Activated naive CD4-positive, alpha-beta T cell treated with anti-CD3 and anti-CD28 coated beads, Interleukin-2, amount 10 ng/mL, durations not matched to agents 7 days and 5 days (primary cell): ENCODE measurements at regions not wholly inside any gene's neighbourhood (a gene's known extent, or its start where the extent isn't known, plus 50 kb on each side); places are given as distances from the start of the nearest gene placed in this dataset.

ENCODE experiments used
- CTCF ChIA-PET: fragments of 350-600 bp; sonication (Branson Sonifier 250); formaldehyde crosslinking; loops from one replicate; lab custom pipeline; 2021; ENCODE audit warnings: antibody characterized with exemption; lab: Charles Lee
- DNase-seq: peaks from one replicate; pipeline ENCODE4 v3.0.0-alpha.2; 2020
- H3K27ac Mint-ChIP-seq: one replicate; pipeline ENCODE4 v1.8.0; 2021; ENCODE audit warnings: mild to moderate bottlenecking, moderate library complexity, mixed read lengths
- H3K27me3 Mint-ChIP-seq: one replicate; pipeline ENCODE4 v1.8.0; 2021; ENCODE audit warnings: mild to moderate bottlenecking, mixed read lengths
- H3K36me3 Mint-ChIP-seq: one replicate; pipeline ENCODE4 v1.8.0; 2021; ENCODE audit warnings: mixed read lengths
- H3K4me1 Mint-ChIP-seq: one replicate; pipeline ENCODE4 v1.8.0; 2021; ENCODE audit warnings: mixed read lengths
- H3K4me3 Mint-ChIP-seq: one replicate; pipeline ENCODE4 v1.8.0; 2021; ENCODE audit warnings: mild to moderate bottlenecking, moderate library complexity, mixed read lengths
- H3K9me3 Mint-ChIP-seq: one replicate; pipeline ENCODE4 v1.8.0; 2021; ENCODE audit warnings: mixed read lengths

DNA sequence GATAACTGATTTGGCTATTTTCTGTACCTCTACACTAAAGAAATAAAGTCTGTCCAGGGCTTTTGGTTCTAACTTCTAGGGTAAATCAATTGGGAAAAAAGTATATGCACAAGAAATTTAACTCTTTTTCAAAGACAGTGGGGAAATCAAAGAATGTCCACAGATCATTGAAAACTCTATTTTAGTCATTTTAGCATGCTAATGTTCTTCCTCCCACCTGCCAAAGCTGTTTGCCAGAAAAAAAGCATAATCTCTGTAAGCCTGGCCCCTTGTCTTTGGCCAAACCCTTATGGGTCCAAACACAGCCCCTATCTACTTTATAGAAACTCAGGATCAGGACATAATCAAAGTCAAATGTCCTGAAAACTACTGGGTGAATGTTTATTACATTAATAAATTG lies 302.2 kb upstream of the ESRRG start:
- no peak overlapping the region for H3K4me3 Mint-ChIP-seq
- peaks cover 7% of the 10 kb centered on the region for H3K9me3 Mint-ChIP-seq
- no peak for DNase-seq
- H3K36me3 Mint-ChIP-seq, result no peaks in the 10 kb centered on the region
- no peaks in the 10 kb centered on the region for H3K27me3 Mint-ChIP-seq
- CTCF ChIA-PET, result no interaction called here
- peaks cover 7% of the 10 kb centered on the region for H3K4me1 Mint-ChIP-seq
- H3K27ac Mint-ChIP-seq, result no peak overlapping the region

DNA sequence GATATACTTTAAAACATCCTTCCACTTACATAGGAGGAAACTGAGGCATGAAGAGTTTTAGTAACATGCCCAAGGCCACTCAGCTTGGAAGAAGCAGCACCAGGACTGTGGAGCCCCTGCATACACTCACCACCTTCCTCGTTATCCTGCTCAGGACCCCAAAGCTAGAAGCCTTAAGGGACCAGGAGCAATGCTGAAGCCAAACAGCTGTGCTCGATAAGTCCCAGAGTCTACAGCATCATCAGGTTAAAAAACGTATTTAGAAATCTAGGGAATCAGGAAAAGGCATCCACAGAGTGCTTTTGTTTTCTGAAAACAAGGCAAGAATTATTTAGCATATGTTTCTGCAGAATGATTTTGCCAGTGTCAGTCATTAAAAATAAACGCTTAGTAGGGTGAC lies 301.7 kb upstream of the ESRRG start:
- H3K27ac Mint-ChIP-seq, result no peak overlapping the region
- no peak overlapping the region for H3K4me3 Mint-ChIP-seq
- peaks cover 7% of the 10 kb centered on the region for H3K4me1 Mint-ChIP-seq
- peaks cover 5% of the 10 kb centered on the region for H3K9me3 Mint-ChIP-seq
- no peaks in the 10 kb centered on the region for H3K27me3 Mint-ChIP-seq
- no peaks in the 10 kb centered on the region for H3K36me3 Mint-ChIP-seq
- DNase-seq, result no peak
- CTCF ChIA-PET, result no interaction called here

DNA sequence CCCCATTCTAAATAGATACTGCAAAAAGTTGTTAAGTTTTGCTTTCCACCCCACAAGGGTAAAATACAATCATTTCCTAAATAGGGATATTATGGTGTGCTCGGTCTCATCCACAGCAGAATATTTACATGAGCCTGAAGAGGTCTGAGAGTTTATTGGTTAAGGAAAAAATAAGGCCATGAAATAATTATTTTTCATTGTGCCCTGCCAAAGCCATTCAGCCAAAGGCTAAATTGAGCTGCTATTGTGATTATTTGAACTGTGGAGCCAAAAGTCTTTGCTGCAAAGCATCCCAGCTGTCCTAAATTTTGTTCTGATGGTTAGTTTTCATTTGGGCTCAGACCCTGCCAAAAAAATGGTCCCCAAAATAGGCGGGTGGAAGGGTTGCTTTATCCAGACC lies 298.7 kb upstream of the ESRRG start:
- CTCF ChIA-PET, result no interaction called here
- Mint-ChIP-seq H3K27me3 (no peaks in the 10 kb centered on the region), H3K4me1 (peaks cover under 1% of the 10 kb centered on the region), H3K36me3 (no peaks in the 10 kb centered on the region), H3K9me3 (peaks cover 5% of the 10 kb centered on the region), H3K27ac (no peak overlapping the region), H3K4me3 (no peak overlapping the region)
- no peak for DNase-seq

DNA sequence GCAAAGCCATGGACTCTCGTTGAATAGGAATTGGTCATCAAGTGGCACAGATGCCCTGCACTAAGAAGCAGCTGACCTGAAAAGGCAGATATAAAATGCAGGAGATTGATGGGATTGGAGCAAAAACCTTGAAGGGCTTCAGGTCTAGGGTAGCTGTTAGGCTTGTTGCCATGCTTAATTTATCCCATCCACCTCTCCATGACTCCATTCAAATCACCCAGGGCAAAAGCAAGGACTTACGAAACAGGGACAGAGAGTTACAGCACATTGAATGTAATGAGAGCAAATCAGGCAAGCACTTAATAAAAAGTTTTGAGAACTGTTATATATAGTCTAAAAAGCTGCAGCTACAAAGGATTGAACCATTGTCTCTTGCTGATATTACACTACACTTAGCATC lies 298.2 kb upstream of the ESRRG start:
- peaks cover 5% of the 10 kb centered on the region for H3K9me3 Mint-ChIP-seq
- H3K4me3 Mint-ChIP-seq, result no peak overlapping the region
- CTCF ChIA-PET, result no interaction called here
- no peak for DNase-seq
- H3K27ac Mint-ChIP-seq, result no peak overlapping the region
- no peaks in the 10 kb centered on the region for H3K36me3 Mint-ChIP-seq
- H3K27me3 Mint-ChIP-seq, result no peaks in the 10 kb centered on the region
- H3K4me1 Mint-ChIP-seq, result no peaks in the 10 kb centered on the region

DNA sequence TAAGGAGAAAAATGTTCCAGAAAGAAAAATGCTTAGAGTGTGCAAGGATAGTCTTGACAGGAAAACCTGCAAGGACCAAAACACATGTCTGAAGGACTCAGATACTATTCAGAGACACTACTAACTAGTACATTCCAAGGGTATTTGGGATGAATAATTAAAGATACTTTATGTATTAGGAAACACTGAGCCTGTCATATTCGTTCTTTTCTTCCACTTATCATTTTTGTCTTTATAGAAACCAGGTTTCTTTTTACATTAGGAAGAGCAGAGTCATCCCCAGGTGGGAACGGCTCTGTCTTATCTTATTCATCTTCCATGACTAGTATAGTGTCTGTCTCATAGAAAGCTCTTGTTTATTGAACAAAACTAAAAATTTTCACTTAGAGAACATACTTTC lies 296.2 kb upstream of the ESRRG start:
- DNase-seq, result no peak
- H3K27ac Mint-ChIP-seq, result no peak overlapping the region
- no peak overlapping the region for H3K4me3 Mint-ChIP-seq
- no peaks in the 10 kb centered on the region for H3K27me3 Mint-ChIP-seq
- no peaks in the 10 kb centered on the region for H3K4me1 Mint-ChIP-seq
- no peaks in the 10 kb centered on the region for H3K36me3 Mint-ChIP-seq
- CTCF ChIA-PET, result no interaction called here
- peaks cover 4% of the 10 kb centered on the region for H3K9me3 Mint-ChIP-seq

DNA sequence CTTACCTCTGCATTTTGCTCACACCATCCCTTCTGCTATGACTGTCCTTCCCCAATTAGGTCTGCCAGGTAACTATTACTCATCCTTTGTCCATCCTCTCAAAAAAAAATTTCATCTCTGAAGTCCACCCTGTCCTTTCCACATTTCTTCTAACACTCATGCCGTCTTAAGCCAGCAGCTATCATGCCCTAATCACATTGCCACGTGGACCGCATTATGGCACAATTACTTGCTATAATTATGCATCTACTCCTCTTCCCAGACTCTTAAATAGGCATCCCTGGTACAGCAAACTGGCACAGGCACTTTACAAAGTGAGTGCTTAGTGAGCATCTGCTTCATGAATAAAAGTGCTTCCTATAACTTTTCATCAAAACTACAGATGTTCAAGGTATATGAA lies 295.4 kb upstream of the ESRRG start:
- Mint-ChIP-seq H3K27me3 (no peaks in the 10 kb centered on the region), H3K36me3 (no peaks in the 10 kb centered on the region), H3K9me3 (no peaks in the 10 kb centered on the region), H3K4me1 (no peaks in the 10 kb centered on the region), H3K4me3 (no peak overlapping the region), H3K27ac (no peak overlapping the region)
- DNase-seq, result no peak
- CTCF ChIA-PET, result no interaction called here

DNA sequence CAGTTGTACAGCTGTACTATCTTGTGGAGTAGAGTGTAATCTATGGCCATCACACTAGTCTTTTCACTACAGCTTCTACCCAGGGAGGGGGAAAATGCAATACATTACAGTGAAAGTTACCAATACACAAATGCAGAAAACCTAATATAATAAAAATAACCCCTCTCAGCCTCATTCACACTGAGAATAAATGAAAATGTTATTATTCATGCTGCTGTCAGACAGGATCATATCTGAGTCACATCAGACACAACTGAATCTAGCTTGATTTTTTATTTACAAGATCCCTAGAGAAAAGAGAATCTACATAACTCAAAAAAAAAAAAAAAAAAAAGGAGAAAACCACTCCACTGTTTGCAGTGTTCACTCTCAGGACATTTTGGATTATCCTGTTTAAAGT lies 293.9 kb upstream of the ESRRG start:
- no peak overlapping the region for H3K4me3 Mint-ChIP-seq
- no peaks in the 10 kb centered on the region for H3K4me1 Mint-ChIP-seq
- no peaks in the 10 kb centered on the region for H3K9me3 Mint-ChIP-seq
- no peaks in the 10 kb centered on the region for H3K27me3 Mint-ChIP-seq
- DNase-seq, result no peak
- CTCF ChIA-PET, result no interaction called here
- H3K27ac Mint-ChIP-seq, result no peak overlapping the region
- no peaks in the 10 kb centered on the region for H3K36me3 Mint-ChIP-seq

DNA sequence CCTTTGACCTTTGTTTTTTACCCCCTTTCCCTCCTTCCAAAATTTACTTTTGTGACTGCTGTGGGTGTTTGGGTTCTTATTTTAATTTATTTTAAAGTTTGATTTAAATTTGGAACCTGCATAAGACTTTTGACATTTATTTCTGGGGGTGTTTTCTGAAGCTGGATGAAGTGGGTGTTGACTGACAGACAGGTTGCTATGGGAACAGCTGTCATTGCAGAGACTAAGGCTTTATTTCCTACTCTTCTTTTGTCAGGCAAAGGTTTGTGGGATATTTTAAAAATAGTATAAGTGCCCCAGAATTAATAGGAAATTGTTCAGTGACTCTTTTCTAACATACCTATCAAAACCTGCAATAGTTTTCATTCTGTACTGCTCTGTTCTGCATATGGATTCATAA lies 290.8 kb upstream of the ESRRG start:
- Mint-ChIP-seq H3K4me3 (no peak overlapping the region), H3K27ac (no peak overlapping the region), H3K27me3 (no peaks in the 10 kb centered on the region), H3K36me3 (no peaks in the 10 kb centered on the region), H3K4me1 (no peaks in the 10 kb centered on the region), H3K9me3 (no peaks in the 10 kb centered on the region)
- CTCF ChIA-PET, result no interaction called here
- no peak for DNase-seq

DNA sequence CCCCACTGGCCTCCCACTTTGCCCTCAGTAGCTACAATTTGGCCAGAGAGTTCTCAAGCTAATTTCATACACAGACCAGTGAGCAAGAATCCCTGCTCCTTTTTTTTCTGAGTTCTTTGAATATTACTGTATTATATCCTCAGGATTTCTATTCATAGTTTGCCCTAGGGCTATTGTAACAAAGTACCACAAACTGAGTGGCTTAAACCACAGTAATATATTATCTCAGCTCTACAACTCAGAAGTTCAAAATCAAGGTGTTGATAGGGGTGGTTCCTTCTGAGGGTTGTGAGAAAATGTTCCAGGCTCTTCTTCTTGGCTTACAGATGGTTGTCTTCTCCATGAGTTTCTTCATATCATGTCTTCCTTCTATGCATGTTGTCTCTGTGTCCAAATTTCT lies 289.4 kb upstream of the ESRRG start:
- no peaks in the 10 kb centered on the region for H3K36me3 Mint-ChIP-seq
- no peaks in the 10 kb centered on the region for H3K4me1 Mint-ChIP-seq
- H3K27ac Mint-ChIP-seq, result no peak overlapping the region
- no peak overlapping the region for H3K4me3 Mint-ChIP-seq
- H3K27me3 Mint-ChIP-seq, result no peaks in the 10 kb centered on the region
- CTCF ChIA-PET, result no interaction called here
- no peak for DNase-seq
- no peaks in the 10 kb centered on the region for H3K9me3 Mint-ChIP-seq

DNA sequence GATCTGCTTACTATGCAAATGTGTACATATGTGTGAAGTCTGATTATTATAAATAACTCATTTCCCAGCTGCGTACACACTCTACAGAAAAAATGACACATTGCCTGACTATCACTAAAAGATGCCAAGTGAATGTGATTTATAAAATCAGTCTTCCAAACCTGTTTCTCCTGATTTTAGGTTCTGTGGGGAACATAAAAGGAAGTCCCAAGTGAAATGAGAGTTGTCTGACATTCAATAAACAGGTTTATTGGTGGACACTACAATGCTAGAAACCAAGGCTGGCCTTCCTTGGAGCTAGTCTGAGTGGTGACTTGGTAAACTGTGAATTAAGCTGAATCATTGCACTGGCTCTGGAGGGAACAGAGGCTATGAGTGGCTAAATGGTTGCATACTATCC lies 287.9 kb upstream of the ESRRG start:
- H3K36me3 Mint-ChIP-seq, result no peaks in the 10 kb centered on the region
- no peak overlapping the region for H3K4me3 Mint-ChIP-seq

DNA sequence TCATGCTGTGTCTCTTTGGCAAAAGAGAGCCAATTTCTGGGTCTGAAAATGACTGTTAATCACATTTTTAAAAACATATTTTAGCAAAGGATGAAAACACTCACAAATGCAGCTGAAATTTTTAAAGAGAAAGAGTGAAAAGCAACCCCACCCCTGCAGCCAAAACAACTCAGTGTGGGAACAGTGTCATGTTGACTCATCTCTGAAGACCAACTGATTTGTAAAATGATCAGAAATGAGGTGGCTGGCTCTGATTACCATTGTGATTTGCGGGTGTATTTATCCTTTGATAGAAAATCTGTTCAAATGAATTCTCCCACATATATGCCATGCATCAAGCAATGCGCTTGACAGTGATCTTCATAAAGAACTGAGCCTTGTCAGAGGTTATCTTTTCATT lies 287.0 kb upstream of the ESRRG start:
- Mint-ChIP-seq H3K36me3 (no peaks in the 10 kb centered on the region), H3K27me3 (no peaks in the 10 kb centered on the region), H3K27ac (no peak overlapping the region), H3K4me1 (no peaks in the 10 kb centered on the region), H3K4me3 (no peak overlapping the region), H3K9me3 (no peaks in the 10 kb centered on the region)
- CTCF ChIA-PET, result no interaction called here
- no peak for DNase-seq

More for the DNA sequence above, 287.9 kb upstream of the ESRRG start:
- H3K27me3 Mint-ChIP-seq, result no peaks in the 10 kb centered on the region
- no peak for DNase-seq
- H3K4me1 Mint-ChIP-seq, result no peaks in the 10 kb centered on the region
- no peaks in the 10 kb centered on the region for H3K9me3 Mint-ChIP-seq
- H3K27ac Mint-ChIP-seq, result no peak overlapping the region
- CTCF ChIA-PET, result no interaction called here

DNA sequence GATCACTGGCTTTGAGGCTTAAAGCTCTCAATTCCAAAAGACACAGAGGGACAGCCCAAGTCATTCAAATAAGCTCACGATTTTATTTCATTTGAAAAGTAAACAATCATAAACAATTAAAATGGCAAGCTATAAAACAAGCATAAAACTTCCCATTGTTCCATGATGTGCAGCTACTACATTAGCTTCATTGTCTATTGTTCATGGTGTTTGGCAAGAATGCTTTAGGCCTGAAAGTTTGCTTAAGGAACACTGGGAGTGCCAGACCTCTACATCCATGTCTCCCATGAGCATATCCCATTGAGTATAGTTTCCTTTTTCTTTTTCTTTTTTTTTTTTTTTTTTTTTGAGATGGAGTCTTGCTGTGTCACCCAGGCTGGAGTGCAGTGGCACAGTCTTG lies 286.1 kb upstream of the ESRRG start:
- CTCF ChIA-PET, result no interaction called here
- H3K27ac Mint-ChIP-seq, result no peak overlapping the region
- H3K36me3 Mint-ChIP-seq, result no peaks in the 10 kb centered on the region
- H3K4me1 Mint-ChIP-seq, result no peaks in the 10 kb centered on the region
- no peaks in the 10 kb centered on the region for H3K9me3 Mint-ChIP-seq
- H3K27me3 Mint-ChIP-seq, result no peaks in the 10 kb centered on the region
- DNase-seq, result no peak
- no peak overlapping the region for H3K4me3 Mint-ChIP-seq

DNA sequence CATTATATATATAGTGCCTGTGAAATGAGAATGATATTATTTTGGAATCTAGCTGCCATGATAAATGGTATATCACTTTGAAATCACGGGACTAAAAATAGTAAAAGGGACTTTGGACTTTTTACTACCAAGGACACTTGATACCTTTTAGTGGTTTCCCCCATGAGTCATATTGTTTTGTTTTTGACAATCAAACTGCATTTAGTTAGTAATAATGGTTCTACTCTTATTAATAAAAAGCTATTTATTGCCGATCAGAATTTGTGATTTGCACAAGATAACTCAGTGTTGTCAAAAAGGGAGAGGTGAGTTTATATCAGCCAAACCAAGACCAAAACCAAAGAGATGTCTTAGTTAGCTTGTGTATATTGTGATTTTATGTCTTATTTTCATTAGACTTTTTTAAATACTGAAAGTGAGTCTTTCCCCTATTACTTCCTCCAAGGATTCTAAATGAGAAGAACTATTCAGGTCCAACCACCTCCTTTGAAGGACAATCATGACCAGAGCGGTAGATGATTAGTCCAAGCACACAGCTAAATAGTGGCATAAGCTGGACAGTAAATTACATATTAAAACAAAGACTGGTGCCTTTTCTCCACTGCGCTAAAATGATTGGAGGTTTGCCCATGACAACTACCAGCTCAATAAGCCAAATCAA lies 281.7 kb upstream of the ESRRG start:
- Mint-ChIP-seq H3K9me3 (no peaks in the 10 kb centered on the region), H3K4me1 (no peaks in the 10 kb centered on the region), H3K4me3 (no peak overlapping the region), H3K27me3 (no peaks in the 10 kb centered on the region), H3K27ac (no peak overlapping the region), H3K36me3 (no peaks in the 10 kb centered on the region)
- CTCF ChIA-PET, result no interaction called here
- no peak for DNase-seq

DNA sequence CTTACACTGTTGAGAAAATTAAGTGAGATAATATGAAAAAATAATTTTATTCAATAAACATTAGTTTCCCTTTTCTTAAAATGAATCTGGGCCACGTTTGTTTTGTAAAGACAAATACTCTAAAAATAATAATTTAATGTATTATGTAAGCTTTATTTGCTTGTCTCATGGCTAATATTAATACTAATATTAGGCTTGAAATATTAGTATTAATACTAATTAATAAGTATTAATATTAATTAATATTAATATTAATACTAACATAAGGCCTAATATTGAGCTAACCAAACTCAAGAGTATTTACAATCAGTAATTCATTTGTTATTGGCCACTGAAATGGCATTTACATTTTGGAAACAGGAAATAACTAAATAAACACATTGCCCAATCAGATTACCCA lies 280.1 kb upstream of the ESRRG start:
- DNase-seq, result no peak
- Mint-ChIP-seq H3K4me1 (no peaks in the 10 kb centered on the region), H3K36me3 (no peaks in the 10 kb centered on the region), H3K9me3 (no peaks in the 10 kb centered on the region), H3K27me3 (no peaks in the 10 kb centered on the region), H3K4me3 (no peak overlapping the region), H3K27ac (no peak overlapping the region)
- CTCF ChIA-PET, result no interaction called here

DNA sequence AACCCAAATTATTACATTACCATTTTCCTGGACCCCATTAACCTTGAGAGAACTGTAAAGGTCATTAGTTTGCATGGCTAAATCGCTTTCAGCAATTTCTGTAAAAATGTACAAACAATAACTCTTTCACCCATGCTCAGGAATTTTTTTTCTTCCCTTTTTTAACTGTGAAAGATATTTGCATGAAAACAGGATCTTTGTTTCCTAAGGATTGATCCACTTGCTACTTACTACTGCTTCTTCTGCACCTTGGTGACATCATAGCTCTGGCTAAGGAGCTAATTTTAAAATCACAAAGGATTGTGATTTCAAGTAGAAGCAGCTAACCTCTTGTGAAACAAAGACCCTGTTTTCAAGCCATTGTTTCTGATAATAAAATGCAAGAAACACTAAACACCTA lies 274.6 kb upstream of the ESRRG start:
- Mint-ChIP-seq H3K27ac (no peak overlapping the region), H3K27me3 (no peaks in the 10 kb centered on the region)
- no peak for DNase-seq

DNA sequence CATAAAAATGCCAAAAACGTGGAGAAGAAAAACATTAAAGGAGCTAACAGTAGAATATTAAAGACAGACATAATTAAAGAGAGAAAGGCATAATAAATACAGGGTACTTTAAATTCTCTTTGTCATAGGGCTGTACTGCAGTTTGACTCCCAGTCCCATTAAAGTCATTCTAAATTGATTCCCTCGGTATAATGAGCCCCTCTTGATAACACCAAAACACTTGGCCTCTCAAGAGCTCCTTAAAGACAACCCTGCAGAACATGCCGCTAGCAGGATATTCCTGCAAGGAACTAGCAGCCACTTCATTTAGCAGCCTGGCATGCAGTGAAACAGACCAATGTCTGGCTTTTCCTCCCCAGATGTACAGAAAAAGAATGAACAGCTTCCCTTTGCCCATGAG lies 273.8 kb upstream of the ESRRG start:
- CTCF ChIA-PET, result no interaction called here
- H3K4me1 Mint-ChIP-seq, result no peaks in the 10 kb centered on the region
- no peak overlapping the region for H3K4me3 Mint-ChIP-seq
- H3K36me3 Mint-ChIP-seq, result no peaks in the 10 kb centered on the region
- DNase-seq, result no peak
- no peak overlapping the region for H3K27ac Mint-ChIP-seq
- H3K27me3 Mint-ChIP-seq, result no peaks in the 10 kb centered on the region
- H3K9me3 Mint-ChIP-seq, result no peaks in the 10 kb centered on the region

More for the DNA sequence above, 274.6 kb upstream of the ESRRG start:
- no peaks in the 10 kb centered on the region for H3K36me3 Mint-ChIP-seq
- H3K4me1 Mint-ChIP-seq, result no peaks in the 10 kb centered on the region
- H3K4me3 Mint-ChIP-seq, result no peak overlapping the region
- CTCF ChIA-PET, result no interaction called here
- H3K9me3 Mint-ChIP-seq, result no peaks in the 10 kb centered on the region
